Smooth muscle cell (in vitro differentiated cells): ENCODE measurements at regions not wholly inside any gene's neighbourhood (a gene's known extent, or its start where the extent isn't known, plus 50 kb on each side); places are given as distances from the start of the nearest gene placed in this dataset.

Experiments
- DNase-seq: peaks from one replicate; lab custom pipeline; 2025; ENCODE audit not compliant: unreplicated experiment; lab: John Stamatoyannopoulos, UW
- H2AFZ ChIP-seq: fragments of 200-600 bp; sonication (generic); 2 replicates; pipeline ENCODE4 v1.6.0; 2016; ENCODE audit warnings: antibody characterized with exemption, low read depth, mild to moderate bottlenecking
- H3F3A ChIP-seq: fragments of 200-600 bp; sonication (generic); 2 replicates; pipeline ENCODE4 v1.6.0; 2017; ENCODE audit warnings: antibody characterized with exemption, low read depth
- H3K27ac ChIP-seq: fragments of 200-600 bp; sonication (generic); 2 replicates; pipeline ENCODE4 v1.5.1; 2016; ENCODE audit warnings: low read depth, mild to moderate bottlenecking
- H3K27me3 ChIP-seq: fragments of 200-600 bp; sonication (generic); 2 replicates; pipeline ENCODE4 v1.6.1; 2016; ENCODE audit warnings: low read depth, mild to moderate bottlenecking
- H3K36me3 ChIP-seq: fragments of 200-600 bp; sonication (generic); 2 replicates; pipeline ENCODE4 v1.5.1; 2016; ENCODE audit warnings: low read depth
- H3K4me1 ChIP-seq: fragments of 200-600 bp; sonication (generic); 2 replicates; pipeline ENCODE4 v1.5.1; 2016; ENCODE audit warnings: low read depth
- H3K4me2 ChIP-seq: fragments of 200-600 bp; sonication (generic); 2 replicates; pipeline ENCODE4 v1.6.0; 2016; ENCODE audit warnings: mild to moderate bottlenecking
- H3K4me3 ChIP-seq: fragments of 200-600 bp; sonication (generic); 2 replicates; pipeline ENCODE4 v1.5.1; 2016; ENCODE audit warnings: mild to moderate bottlenecking
- H3K79me2 ChIP-seq: fragments of 200-600 bp; sonication (generic); 2 replicates; pipeline ENCODE4 v1.6.0; 2016; ENCODE audit warnings: low read depth, mild to moderate bottlenecking
- H3K9ac ChIP-seq: fragments of 200-600 bp; sonication (generic); 2 replicates; pipeline ENCODE4 v1.6.0; 2016; ENCODE audit warnings: low read depth
- H3K9me3 ChIP-seq: fragments of 200-600 bp; sonication (generic); replicated peaks from 2 replicates; pipeline ENCODE4 v1.5.1; 2016; ENCODE audit warnings: low read depth
- H4K20me1 ChIP-seq: fragments of 200-600 bp; sonication (generic); 2 replicates; pipeline ENCODE4 v1.6.0; 2016; ENCODE audit warnings: low read depth
- CTCF ChIP-seq: fragments of 200-600 bp; sonication (generic); IDR thresholded peaks from 2 replicates; pipeline ENCODE4 v1.5.1; 2017; ENCODE audit warnings: borderline replicate concordance, mild to moderate bottlenecking, antibody characterized with exemption; ENCODE audit not compliant: insufficient read depth, poor library complexity, severe bottlenecking
- WGBS: methylation state at CpG from one replicate; pipeline ENCODE4 v1.1.7; 2016; ENCODE audit warnings: low lambda C conversion rate; 5-methylcytosine and 5-hydroxymethylcytosine counted together

DNA sequence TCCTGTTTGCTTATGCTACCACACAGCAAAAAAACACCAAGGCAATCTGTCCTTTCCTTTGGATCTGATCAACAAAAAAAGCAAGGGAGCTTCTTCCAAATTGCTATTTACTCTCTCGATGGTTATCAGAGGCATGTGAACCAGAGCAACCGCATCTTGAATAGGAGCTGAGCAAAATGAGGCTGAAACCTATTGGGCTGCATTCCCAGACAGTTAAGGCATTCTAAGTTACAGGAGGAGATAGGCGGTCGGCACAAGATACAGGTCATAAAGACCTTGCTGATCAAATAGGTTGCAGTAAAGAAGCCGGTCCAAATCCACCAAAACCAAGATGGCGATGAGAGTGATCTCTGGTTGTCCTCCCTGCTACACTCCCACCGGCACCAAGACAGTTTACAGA, 76.8 kb upstream of the FRMD4A start:
- Histone ChIP-seq H2AFZ (peak overlapping the region; percentile 67), H3K79me2 (no peaks in the 10 kb centered on the region), H4K20me1 (no peaks in the 10 kb centered on the region), H3K36me3 (no peaks in the 10 kb centered on the region), H3K4me3 (no peak overlapping the region), H3K9ac (peak overlapping the region; percentile 68), H3K27me3 (no peaks in the 10 kb centered on the region), H3K27ac (peak overlapping the region; percentile 94), H3K9me3 (no peaks in the 10 kb centered on the region), H3F3A (peaks cover 19% of the 10 kb centered on the region), H3K4me2 (peak overlapping the region; percentile 61), H3K4me1 (peaks cover 20% of the 10 kb centered on the region)
- 28% methylated on average over 7 of the region's 7 CpGs for WGBS
- DNase-seq, result no peak
- no peak for TF ChIP-seq CTCF

DNA sequence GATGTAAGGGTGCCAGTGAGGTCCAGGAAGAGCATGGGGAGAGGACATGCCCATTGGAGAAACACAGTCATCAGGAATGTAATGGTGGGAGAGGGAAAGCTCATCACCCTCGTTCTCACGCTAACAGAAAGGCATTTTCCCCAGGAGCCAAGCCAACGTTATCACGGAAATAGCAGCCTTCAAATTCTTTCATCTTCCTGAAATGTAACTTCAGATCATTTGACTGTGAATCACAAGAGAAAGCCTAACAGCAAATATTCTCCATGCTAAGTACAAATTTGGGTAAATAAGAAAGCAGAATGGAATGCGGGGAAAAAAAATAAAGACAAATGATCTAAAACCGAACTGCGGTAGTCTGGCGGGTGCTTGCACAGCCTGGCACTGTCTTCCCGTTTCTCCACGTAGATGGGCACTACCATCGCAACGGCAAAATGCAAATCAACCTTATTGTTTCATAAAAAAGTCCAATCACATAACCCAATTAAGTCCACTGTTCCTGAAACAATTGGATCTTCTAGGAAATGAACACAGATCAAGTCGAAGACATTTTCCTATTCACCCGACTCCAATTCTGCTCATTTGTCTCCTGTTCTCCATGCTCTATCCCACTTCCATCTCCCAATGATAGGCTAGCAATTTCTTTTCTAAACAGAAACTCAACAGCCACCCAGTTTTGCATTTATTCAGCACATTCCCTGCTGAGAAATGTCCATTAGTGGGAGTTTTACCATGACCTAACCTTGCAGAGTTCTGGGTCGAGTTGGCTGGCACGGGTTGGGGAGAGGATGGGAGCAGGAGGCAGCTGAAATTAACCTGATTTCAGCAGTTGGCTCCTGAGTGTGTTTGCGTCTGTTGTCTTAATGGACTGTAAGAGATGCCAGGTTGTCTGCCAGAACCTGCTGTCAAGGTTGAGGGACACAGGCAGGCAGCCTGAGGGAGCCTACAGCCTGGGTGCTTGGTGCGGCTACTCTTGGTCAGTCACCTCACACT, 74.6 kb upstream of the FRMD4A start:
- H3K9me3 ChIP-seq, result no peaks in the 10 kb centered on the region
- peaks cover 19% of the 10 kb centered on the region for H3F3A ChIP-seq
- DNase-seq, result no peak
- H3K9ac ChIP-seq, result peak overlapping the region; percentile 74
- H3K27me3 ChIP-seq, result no peaks in the 10 kb centered on the region
- H3K4me3 ChIP-seq, result no peak overlapping the region
- H3K36me3 ChIP-seq, result no peaks in the 10 kb centered on the region
- no peak for TF ChIP-seq CTCF
- peak overlapping the region; percentile 23 for H3K4me2 ChIP-seq
- peak overlapping the region; percentile 94 for H3K27ac ChIP-seq
- H2AFZ ChIP-seq, result no peak overlapping the region
- H3K79me2 ChIP-seq, result no peaks in the 10 kb centered on the region
- H3K4me1 ChIP-seq, result peaks cover 20% of the 10 kb centered on the region
- WGBS, result 66% methylated on average over 18 of the region's 18 CpGs
- no peaks in the 10 kb centered on the region for H4K20me1 ChIP-seq

DNA sequence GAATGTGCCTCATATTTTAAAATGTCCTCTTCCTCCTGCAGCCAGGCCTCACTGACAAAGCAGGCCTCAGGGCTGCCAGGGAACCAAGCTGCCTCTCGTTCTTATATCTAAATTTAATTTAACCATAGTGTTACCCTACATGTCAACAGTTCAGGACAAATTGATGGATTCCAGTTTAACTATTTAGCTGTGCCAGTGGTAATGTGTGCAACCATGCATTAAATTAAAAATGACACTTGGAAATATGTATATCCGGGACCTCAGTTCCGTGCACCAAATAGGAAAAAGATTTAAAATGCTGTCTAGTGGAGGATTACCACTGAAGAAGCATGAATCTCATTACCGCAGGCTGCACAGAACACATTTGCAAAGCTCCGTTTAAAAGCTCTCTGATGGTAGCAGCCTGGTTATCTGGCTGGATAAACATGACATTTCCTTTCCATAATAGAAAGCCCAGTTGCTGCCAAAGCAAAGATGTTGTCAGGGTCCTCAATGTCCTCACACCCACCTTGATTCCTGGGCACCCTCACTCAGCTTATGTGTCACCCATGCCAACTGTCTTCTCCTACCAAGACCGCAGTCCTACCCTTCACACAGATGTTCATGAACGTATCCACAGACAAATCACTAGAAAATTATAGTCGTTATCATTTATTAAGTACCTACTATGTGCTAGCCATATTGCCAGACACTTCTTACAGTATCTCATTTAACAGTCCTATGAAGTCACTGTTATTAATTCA, 73.3 kb upstream of the FRMD4A start:
- Histone ChIP-seq H3K79me2 (no peaks in the 10 kb centered on the region), H3K9ac (peak overlapping the region; percentile 74), H3K4me2 (peak overlapping the region; percentile 32), H2AFZ (peak overlapping the region; percentile 24), H3K4me3 (no peak overlapping the region), H3K9me3 (no peaks in the 10 kb centered on the region), H3K27ac (peak overlapping the region; percentile 94), H3K4me1 (peaks cover 20% of the 10 kb centered on the region), H4K20me1 (no peaks in the 10 kb centered on the region), H3F3A (peaks cover 19% of the 10 kb centered on the region), H3K27me3 (no peaks in the 10 kb centered on the region), H3K36me3 (no peaks in the 10 kb centered on the region)
- WGBS, result 48% methylated on average over 8 of the region's 8 CpGs
- DNase-seq, result no peak
- TF ChIP-seq CTCF, result no peak
